Common myeloid progenitor, CD34-positive (primary cell): ENCODE measurements at regions not wholly inside any gene's neighbourhood (a gene's known extent, or its start where the extent isn't known, plus 50 kb on each side); places are given as distances from the start of the nearest gene placed in this dataset.
"Not testable (repeated sequence)": the region's sequence is repeated elsewhere in the genome, so short reads cannot be mapped to it uniquely, and the experiment has no call there.

Source experiments
- CTCF ChIA-PET: fragments of 350-600 bp; sonication (Branson Sonifier 250); formaldehyde crosslinking; loops from one replicate; lab custom pipeline; 2021; ENCODE audit warnings: antibody characterized with exemption; lab: Charles Lee
- POLR2A ChIA-PET: fragments of 350-600 bp; sonication (Branson Sonifier 250); formaldehyde crosslinking; loops from one replicate; lab custom pipeline; 2021; ENCODE audit warnings: antibody characterized with exemption; lab: Charles Lee
- DNase-seq, 3 donors: peaks; one replicate each; pipeline versions ENCODE4 v3.0.0 to v3.0.0-alpha.2; 2013
- H3K27ac ChIP-seq, 2 experiments: 1 replicate in 1 of 2; 2 replicates in 1 of 2; pipeline ENCODE4 v1.7.0; 2013; ENCODE audit warnings: inconsistent platforms in 2 of 2, low read length in 2 of 2, mild to moderate bottlenecking in 2 of 2, low read depth in 1 of 2, moderate library complexity in 1 of 2; ENCODE audit not compliant: severe bottlenecking in 2 of 2, insufficient read depth in 1 of 2, poor library complexity in 1 of 2
- H3K27me3 ChIP-seq, 5 experiments: replicated peaks in 2 of 5; 1 replicate in 3 of 5; 2 replicates in 2 of 5; pipeline versions ENCODE4 v1.6.1 to v1.7.0; 2013; ENCODE audit warnings: low read length in 4 of 5, mild to moderate bottlenecking in 2 of 5, moderate library complexity in 2 of 5, inconsistent platforms in 1 of 5; ENCODE audit not compliant: insufficient read depth in 5 of 5, control insufficient read depth in 4 of 5
- H3K36me3 ChIP-seq, 4 experiments: 1 replicate in 2 of 4; 2 replicates in 2 of 4; pipeline versions ENCODE4 v1.6.1 to v1.7.0; 2013; ENCODE audit warnings: low read length in 3 of 4, control low read depth in 1 of 4, mild to moderate bottlenecking in 1 of 4; ENCODE audit not compliant: control insufficient read depth in 4 of 4, insufficient read depth in 4 of 4
- H3K4me1 ChIP-seq, 4 experiments: 1 replicate in 3 of 4; 2 replicates in 1 of 4; pipeline versions ENCODE4 v1.6.1 to v1.7.1; 2013; ENCODE audit warnings: low read length in 3 of 4, mild to moderate bottlenecking in 3 of 4, control low read depth in 1 of 4, inconsistent platforms in 1 of 4, moderate library complexity in 1 of 4; ENCODE audit not compliant: control insufficient read depth in 4 of 4, insufficient read depth in 4 of 4; ENCODE audit errors: control extremely low read depth in 1 of 4
- H3K4me3 ChIP-seq, 7 experiments: 1 replicate in 4 of 7; 2 replicates in 3 of 7; pipeline versions ENCODE4 v1.5.1 to v1.7.0; 2013; ENCODE audit warnings: mild to moderate bottlenecking in 7 of 7, low read length in 6 of 7, moderate library complexity in 6 of 7, inconsistent platforms in 2 of 7, low read depth in 2 of 7, control low read depth in 1 of 7; ENCODE audit not compliant: insufficient read depth in 4 of 7, control insufficient read depth in 1 of 7; ENCODE audit errors: extremely low read depth in 1 of 7
- H3K9me3 ChIP-seq, 5 experiments: 1 replicate in 4 of 5; 2 replicates in 1 of 5; pipeline versions ENCODE4 v1.6.1 to v1.7.1; 2013; ENCODE audit warnings: low read length in 4 of 5, mild to moderate bottlenecking in 2 of 5, inconsistent platforms in 1 of 5, low read depth in 1 of 5, moderate library complexity in 1 of 5; ENCODE audit not compliant: control insufficient read depth in 4 of 5, insufficient read depth in 2 of 5; ENCODE audit errors: control extremely low read depth in 1 of 5
- WGBS: methylation state at CpG from one replicate; pipeline ENCODE4 v1.1.5; 2013; ENCODE audit not compliant: insufficient coverage; 5-methylcytosine and 5-hydroxymethylcytosine counted together

DNA sequence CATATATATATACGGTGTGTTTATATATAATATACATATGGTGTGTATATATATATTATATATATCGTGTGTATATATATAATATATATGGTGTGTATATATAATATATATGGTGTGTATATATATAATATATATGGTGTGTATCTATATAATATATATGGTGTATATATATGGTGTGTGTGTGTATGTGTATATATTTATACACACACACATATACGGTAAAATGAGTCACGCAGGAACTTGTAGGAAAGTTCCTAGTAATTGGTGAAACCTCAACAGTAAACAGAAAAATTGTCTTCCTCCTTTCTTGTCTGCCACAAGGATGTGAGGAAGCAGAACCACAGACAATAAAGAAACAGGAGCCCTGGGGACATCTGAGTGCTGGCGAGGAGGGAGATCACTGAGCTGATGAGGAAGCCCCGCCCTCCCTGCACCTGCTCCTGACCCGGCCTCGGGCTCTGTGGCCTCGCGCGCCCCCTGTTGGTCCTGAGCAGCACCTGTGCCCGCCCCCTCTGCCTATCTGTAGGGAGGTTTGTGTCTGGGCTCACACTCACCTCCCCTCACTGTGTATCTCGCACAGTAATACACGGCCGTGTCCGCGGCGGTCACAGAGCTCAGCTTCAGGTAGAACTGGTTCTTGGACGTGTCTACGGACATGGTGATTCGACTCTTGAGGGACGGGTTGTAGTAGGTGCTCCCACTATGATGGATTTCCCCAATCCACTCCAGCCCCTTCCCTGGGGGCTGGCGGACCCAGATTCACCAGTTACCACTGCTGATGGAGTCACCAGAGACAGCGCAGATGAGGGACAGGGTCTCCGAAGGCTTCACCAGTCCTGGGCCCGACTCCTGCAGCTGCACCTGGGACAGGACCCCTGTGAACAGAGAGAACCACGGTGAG is 1079.4 kb downstream of the TMEM121 start:
- WGBS: 55% methylated on average over 22 of the region's 27 CpGs
- DNase-seq: peak; percentile 71 to 87 (median 84)
- Histone ChIP-seq H3K36me3 (no peaks in the 10 kb centered on the region), H3K9me3 (no peaks in the 10 kb centered on the region), H3K4me3 (no peak overlapping the region), H3K27me3 (peaks cover 0 to 38% (median 9%) of the 10 kb centered on the region in 5 experiments), H3K27ac (no peak overlapping the region), H3K4me1 (peaks cover 0 to 10% (median 4%) of the 10 kb centered on the region in 4 experiments)
- ChIA-PET CTCF (interaction anchor here (0.6 to 5.4 kb wide), 11 partner anchors 7 to 71 kb away, joined by 3 to 25 read pairs (median 4); no protein-coding TSS in a partner anchor), POLR2A (interaction anchor here (0.6 kb wide), 1 partner anchor 12 kb away, joined by 3 read pairs; no protein-coding TSS in a partner anchor)

DNA sequence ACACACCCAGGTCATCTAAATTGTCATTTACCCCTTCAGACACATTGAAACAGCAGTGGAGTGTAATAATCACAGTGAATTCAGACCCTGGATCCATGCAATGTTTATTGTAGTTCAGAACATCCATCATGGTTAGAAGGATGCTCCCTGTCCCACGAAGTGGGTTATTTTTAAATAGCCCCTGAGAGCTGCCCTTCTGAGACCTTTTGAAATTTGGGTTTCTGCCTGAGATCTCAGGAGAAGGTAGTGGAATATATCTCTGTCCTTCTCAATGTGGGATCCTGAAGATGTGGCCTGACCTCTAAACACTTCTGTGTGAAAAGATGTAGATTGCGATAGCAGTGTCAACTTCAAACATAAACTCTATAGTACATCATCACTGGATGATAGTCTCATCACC is 1080.6 kb downstream of the TMEM121 start:
- WGBS: 60% methylated on average over 1 of the region's 2 CpGs
- H3K27ac ChIP-seq: no peak overlapping the region
- H3K4me3 ChIP-seq: no peak overlapping the region
- H3K9me3 ChIP-seq: no peaks in the 10 kb centered on the region
- peaks cover 0 to 31% (median 11%) of the 10 kb centered on the region in 5 experiments for H3K27me3 ChIP-seq
- no peaks in the 10 kb centered on the region for H3K36me3 ChIP-seq
- ChIA-PET POLR2A (no interaction called here), CTCF (interaction anchor here (0.8 to 5.4 kb wide), 8 partner anchors 17 to 216 kb away, joined by 3 to 25 read pairs (median 3); no protein-coding TSS in a partner anchor)
- H3K4me1 ChIP-seq: peaks cover 0 to 10% (median 4%) of the 10 kb centered on the region in 4 experiments
- DNase-seq: no peak

DNA sequence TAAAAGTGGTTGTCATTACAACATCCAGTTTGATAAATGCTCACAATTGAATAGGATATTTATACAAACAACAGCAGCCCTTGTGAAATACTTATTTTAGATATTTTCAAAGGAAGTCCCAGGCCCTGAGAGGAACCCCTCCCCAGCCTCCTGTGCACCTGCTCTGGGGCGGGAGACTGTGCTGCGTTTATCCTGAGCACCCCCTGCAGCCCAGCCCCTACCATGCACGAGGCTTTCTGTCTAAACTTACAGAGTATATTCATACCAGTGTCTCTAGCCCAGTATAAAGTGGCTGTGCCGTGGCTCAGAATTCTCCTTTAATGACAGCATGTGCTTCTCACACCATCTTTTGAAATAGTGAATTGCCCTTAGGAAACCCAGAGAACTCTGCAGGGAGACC is 1084.3 kb downstream of the TMEM121 start:
- H3K9me3 ChIP-seq: no peaks in the 10 kb centered on the region
- 81% methylated on average over 4 of the region's 4 CpGs for WGBS
- ChIA-PET POLR2A (no interaction called here), CTCF (interaction anchor here (0.8 to 1.0 kb wide), 2 partner anchors 10 to 11 kb away, joined by 3 to 5 read pairs; no protein-coding TSS in a partner anchor)
- no peak overlapping the region for H3K4me3 ChIP-seq
- peaks cover 0 to 9% (median 4%) of the 10 kb centered on the region in 4 experiments for H3K4me1 ChIP-seq
- DNase-seq: no peak
- no peaks in the 10 kb centered on the region for H3K36me3 ChIP-seq
- H3K27ac ChIP-seq: no peak overlapping the region
- peaks cover 0 to 20% (median 8%) of the 10 kb centered on the region in 5 experiments for H3K27me3 ChIP-seq

DNA sequence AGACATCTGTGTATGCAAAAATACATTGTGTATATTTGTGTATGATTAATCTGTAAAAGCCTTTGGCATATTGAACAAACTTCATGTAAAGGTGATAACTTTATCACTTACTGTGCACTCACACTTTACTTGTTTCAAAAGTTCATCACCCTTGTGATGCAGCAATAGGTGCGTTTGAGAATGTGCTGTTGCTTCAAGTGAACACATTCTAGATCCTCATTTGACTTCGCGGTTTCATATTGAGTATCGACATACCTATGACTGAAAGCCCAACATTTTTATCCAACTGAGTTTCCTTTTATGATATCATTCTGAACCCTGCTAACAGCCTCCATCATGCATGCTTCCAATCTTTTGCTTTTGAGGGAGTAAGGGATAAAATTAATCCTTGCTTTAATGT is 1086.9 kb downstream of the TMEM121 start:
- Histone ChIP-seq H3K4me3 (no peak overlapping the region), H3K9me3 (no peaks in the 10 kb centered on the region), H3K4me1 (no peaks in the 10 kb centered on the region), H3K27ac (no peak overlapping the region), H3K36me3 (no peaks in the 10 kb centered on the region), H3K27me3 (peaks cover 0 to 24% (median 8%) of the 10 kb centered on the region in 5 experiments)
- ChIA-PET CTCF (interaction anchor here (0.9 to 1.6 kb wide), 2 partner anchors 9 to 27 kb away, joined by 3 to 10 read pairs; no protein-coding TSS in a partner anchor), POLR2A (no interaction called here)
- WGBS: 69% methylated on average over 3 of the region's 4 CpGs
- DNase-seq: no peak

DNA sequence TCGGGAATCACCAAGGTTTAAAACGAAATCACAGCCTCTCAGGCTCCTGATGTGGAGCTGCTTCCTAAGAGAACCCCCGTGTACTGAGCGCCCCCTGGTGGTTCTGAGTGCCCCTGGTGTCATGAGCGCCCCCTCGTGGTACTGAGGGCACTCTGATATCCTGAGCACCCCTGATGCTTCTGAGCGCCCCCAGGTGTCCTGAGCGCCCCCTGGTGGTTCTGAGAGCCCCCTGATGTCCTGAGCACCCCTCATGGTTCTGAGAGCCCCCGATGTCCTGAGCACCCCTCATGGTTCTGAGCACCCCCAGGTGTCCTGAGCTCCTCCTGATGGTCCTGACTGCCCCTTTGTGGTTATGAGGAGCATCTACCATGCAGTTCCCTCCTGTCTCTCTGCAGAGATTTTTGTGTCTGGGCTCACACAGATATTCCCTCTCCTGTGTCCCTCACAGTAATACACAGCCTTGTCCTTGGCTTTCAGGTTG is 1092.1 kb downstream of the TMEM121 start:
- peak; percentile 45 to 65 (median 63) for DNase-seq
- POLR2A ChIA-PET, H3K36me3 ChIP-seq, H3K27me3 ChIP-seq, H3K9me3 ChIP-seq, H3K27ac ChIP-seq, H3K4me3 ChIP-seq: not testable (repeated sequence)
- CTCF ChIA-PET: interaction anchor here (0.9 to 2.2 kb wide), 16 partner anchors 9 to 93 kb away, joined by 3 to 9 read pairs (median 4); no protein-coding TSS in a partner anchor
- 47% methylated on average over 7 of the region's 9 CpGs for WGBS
- H3K4me1 ChIP-seq: peaks cover 0 to 21% (median 12%) of the 10 kb centered on the region in 4 experiments

DNA sequence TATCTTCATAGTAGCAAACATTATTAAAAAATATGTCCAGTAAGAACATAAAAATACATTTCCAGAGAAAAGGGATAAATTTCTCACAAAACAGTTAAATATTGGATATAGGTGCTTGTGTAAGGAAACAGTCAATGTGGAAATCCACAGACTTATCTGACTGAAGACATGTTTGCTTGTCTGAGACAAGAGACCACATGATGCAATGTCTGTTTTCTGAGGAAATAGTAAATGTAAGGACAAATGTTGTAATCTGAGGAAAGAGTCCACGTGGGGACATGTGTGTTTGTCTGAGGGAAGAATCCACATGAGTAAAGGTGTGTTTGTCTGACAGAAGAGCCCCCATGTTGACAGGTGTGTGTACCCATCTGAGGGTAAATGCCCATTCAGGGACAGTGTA is 1093.2 kb downstream of the TMEM121 start:
- H3K4me1 ChIP-seq: peaks cover 0 to 25% (median 12%) of the 10 kb centered on the region in 4 experiments

More for the DNA sequence above, 1093.2 kb downstream of the TMEM121 start:
- POLR2A ChIA-PET: no interaction called here
- DNase-seq: peak in 1 of 3 donors; percentile 22
- H3K27me3 ChIP-seq: peaks cover 0 to 5% (median 0%) of the 10 kb centered on the region in 5 experiments
- no peak overlapping the region for H3K4me3 ChIP-seq
- H3K36me3 ChIP-seq: no peaks in the 10 kb centered on the region
- no peak overlapping the region for H3K27ac ChIP-seq
- CTCF ChIA-PET: interaction anchor here (0.8 to 2.2 kb wide), 5 partner anchors 18 to 71 kb away, joined by 3 to 9 read pairs (median 7); no protein-coding TSS in a partner anchor
- WGBS: 0% methylated on average over 1 of the region's 1 CpG
- no peaks in the 10 kb centered on the region for H3K9me3 ChIP-seq
